NCI-H69 (cell line): ENCODE measurements at regions not wholly inside any gene's neighbourhood (a gene's known extent, or its start where the extent isn't known, plus 50 kb on each side); places are given as distances from the start of the nearest gene placed in this dataset.

Experiments
- DNase-seq: peaks from one replicate; lab custom pipeline; 2025; lab: John Stamatoyannopoulos, UW

DNA sequence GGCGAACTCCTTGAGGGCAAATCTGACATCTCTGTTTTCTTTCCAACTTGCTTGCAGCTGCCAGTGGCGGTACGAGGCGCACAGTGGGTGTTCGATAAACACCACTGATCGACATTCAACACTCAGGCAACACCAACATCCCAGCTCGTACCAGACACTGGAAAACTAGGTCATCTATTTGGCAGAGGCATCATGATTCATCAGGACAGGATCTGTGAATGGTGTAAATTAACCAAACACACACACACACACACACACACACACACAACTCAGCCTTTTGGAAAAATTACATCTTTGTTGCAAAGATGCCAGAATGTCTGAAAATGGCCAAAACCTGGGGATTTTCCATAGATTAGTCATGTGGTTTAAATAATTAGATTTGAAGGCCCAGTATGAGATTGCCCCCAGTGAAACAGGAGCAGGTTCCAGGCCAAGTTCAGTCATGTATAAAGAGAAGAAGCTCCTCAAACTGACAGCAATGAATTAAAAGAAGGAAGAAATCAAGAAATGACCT lies 150.5 kb upstream of the NCKAP5 start:
- DNase-seq: peak; percentile 2

DNA sequence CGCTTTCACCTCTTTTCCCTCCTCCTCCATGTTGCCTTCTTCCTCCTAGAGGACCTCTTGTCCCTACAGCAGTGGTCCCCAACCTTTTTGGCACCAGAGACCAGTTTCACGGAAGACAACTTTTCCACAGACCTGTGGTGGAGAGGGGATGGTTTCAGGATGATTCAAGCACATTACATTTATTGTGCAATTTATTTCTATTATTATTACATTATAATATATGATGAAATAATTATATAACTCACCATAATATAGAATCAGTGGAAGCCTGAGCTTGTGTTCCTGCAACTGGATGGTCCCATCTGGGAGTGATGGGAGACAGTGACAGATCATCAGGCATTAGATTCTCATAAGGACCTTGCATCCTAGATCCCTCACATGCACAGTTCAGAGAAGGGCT lies 152.2 kb upstream of the NCKAP5 start:
- no peak for DNase-seq

DNA sequence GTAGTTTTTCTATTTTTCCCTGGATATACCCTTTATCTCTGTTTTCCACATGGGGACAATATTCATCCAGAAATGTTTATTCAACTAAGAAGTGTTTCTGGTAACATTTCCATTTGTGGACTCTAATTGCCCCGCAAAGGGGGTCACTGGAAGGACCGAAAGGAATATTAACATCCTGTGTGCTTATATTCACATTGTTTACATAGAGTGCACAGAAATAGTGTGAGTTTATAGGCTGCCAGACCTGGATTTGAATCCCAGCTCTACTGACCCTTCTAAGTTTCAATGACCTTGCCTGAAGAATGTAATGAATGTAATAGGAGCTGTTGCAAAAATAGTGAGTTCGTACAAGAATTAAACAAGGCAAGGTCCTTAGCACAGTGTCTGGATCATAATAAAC lies 152.9 kb upstream of the NCKAP5 start:
- DNase-seq: no peak

DNA sequence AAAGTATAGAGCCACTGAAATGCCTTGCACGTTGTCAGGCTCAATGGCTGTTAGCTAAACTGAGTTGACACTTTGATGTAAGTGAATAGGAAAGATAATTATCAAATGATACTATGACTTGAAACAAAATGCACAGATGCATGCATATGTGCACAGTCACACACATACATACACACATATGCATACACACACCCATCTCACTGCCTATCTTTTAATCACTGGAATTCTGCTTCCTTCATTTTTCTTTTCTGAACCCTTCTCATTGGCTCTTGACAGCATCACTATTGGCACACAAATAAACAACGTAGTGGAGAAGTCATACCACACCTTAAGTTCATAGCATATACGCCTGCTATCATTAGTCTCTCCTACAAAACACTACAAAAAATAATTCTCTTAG lies 154.9 kb upstream of the NCKAP5 start:
- DNase-seq: no peak

DNA sequence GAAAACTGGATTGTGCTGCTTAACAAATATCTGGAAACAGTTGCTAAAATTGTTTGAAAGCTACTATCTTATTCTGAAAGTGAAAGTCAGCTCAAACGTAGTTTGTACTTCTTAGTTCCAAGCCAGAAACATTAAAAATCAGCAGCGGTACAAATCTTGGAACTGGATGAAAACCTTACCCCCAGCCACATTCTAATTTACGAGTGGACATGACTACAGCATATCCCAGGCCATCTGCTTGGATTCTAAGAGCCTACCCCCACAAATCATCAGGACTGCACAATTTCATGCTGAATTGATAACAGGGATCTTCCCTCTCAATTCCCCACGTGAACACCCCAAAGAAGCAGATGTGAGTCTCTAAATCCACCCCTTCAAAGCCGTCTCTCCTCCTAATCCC lies 158.7 kb upstream of the NCKAP5 start:
- DNase-seq: no peak

DNA sequence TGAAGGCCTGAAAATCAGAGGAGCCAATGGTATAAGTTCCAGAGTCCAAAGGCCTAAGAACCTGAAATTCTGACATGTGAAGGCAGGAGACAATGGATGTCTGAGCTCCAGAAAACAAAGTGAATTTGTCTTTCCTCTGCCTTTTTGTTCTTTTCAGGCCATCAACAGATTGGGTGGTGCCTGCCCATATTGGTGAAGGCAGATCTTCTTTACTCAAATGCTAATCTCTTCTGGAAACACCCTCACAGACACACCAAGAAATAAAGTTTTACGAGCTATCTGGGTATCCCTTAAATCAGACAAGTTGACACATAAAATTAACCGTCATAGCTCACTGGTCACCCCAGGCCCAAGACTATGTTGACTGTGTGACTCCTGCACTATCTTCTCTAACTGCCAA lies 163.8 kb upstream of the NCKAP5 start:
- no peak for DNase-seq

DNA sequence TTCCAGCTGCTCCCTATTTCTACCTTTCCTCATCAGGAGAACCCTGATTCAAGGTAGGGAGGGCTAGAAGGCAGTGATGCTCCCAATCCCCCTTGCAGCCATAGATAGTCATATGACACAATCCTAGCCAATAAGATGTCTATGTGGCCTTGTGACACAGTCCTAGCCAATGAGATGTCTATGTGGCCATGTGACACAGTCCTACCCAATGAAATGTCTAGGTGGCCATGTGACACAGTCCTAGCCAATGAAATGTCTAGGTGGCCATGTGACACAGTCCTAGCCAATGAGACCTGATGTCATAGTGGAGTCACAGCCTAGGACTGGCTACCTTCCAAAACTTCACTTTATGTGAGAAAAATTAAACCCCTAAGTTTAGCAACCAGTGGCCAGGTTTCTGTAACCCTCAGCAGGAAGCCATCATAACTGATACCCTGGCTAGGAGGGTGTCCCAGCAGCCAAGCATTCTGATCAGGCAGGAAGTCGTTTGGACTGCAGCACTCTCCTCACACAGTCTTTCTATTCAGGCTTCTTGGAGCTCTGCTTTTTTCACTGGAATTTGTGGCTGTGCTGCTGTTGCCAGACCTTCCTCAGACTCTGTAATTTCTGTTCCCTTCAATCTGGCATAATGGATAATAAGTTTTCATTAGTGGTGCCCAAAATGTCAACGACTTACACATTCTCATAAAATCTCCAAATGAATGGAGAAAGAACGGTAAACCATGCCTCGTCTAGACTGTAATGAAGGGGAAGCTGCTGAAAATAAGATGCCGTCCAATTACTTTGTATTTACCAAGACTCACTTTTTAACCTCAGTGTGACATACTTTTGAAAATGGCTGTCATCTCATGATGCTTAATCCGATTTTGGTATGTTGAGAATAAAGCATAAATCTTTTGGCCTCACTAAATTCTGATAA lies 165.0 kb upstream of the NCKAP5 start:
- DNase-seq: no peak

DNA sequence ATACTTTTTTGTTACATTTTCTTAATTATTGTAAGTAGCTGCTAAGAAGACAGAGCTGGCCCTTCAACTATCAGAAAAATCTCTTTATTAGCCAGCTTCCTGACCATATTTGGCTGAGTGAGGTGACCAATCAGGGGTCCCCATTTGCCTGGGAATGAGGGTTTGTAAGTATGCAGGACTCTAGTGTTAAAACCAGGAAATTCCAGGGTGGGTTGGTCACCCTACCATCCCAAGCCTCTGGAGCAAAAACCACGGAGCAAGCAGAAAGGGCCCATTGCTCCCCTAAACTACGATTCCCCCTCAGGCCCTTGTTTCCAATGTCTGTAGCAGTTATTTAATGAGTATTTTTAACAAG lies 165.6 kb upstream of the NCKAP5 start:
- no peak for DNase-seq

DNA sequence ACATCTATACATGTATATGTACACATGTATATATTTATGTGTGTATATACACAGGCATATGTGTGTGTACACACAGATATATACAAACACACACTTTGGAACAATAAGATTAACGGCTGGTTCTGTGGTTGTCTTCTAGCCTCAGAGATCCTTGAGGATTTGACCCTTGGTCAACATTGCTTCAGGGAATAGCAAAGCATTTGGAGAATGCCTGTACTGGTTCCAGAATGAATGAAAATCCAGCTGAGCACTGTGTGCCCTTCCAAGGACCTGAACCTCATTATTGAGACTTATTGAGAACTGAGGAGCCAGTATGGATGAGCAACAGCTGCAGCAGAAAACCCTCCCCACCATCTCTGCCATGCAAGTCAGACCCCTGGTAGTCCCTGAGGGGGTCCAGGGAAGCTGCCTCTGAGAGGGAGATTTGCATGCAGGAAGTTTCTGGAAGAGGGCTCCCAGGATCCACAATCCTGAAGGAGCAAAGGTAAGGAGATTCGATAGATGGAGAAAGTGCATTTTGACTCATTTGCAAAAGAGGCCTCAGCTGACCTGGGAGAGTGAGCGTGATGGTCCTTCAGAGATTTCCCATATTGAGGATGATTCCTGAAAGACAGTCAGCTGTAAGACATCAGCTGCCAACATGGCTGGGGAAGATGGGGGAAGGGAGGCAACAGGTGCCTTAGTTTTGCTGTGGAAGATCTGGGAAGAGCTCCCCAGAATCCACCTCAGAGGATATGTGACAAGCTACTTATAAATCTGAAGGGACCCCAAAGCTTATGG lies 166.6 kb upstream of the NCKAP5 start:
- no peak for DNase-seq

DNA sequence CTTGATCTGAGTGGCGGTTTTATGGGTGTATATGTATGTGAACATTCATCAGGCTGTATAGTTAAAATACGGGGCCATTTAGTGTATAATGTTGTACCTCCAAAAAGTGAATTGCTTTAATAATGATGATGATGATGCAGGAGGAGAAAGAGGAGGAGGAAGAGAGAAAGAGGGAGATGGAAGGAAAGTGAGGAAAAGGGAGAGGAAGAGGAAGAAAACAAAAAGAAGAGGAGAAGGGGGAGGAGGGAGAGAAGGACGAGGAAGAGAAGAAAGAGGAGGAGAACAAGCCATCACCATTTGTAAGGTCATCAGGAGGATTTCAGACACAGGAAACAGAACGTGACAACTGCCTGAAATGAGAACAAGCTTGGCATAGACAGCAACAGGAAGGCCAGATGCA lies 168.4 kb upstream of the NCKAP5 start:
- DNase-seq: no peak

DNA sequence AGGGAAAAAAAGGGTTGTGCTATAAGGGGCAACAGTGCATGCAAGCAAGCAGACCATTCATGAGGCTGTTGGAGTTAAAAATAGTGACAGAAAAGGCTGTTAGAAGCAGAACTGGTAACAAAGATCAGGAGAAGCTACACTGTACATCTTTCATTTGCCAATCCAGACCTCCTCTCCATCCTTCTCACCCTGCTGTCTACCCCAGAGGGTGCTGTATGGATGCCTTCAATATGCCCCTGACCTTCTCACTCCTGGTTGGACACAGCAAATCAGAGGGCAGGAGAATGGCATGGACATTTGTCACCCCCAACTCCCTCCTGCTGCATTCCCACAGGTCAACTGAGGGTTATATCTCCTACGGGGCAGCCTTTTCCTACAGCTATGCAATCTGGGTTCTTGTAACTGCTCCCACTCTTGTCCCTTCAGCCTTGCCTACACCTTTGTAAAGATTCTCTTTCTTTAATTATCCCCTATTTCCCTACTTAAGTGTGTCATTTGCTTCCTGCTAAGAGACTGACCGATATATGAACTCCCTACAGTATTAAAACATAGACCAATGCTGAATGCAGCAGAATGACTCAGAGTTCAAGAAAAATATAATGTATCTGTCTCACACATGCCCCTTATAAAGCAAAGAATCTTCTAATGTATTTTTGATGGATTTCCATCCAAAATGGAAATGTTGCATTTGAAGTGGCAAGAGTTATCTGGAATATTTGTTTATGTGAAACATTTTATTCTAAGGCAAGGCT lies 169.2 kb upstream of the NCKAP5 start:
- DNase-seq: no peak

DNA sequence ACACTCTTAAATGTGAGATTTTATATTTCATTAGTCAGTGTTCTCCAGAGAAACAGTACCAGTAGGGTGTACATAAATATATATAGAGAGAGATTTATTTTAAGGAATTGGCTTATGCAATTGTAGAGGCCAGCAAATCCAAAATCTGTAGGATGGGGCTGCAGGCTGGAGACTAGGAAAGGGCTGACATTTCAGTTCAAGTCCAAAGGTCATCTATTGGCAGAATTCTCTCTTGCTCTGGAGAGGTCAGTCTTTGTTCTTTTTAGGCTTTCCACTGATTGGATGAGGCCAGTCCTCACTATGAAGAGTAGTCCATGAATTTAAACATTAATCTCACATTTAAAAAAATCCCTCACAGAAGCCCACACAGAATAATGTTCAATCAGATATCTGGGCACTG lies 170.8 kb upstream of the NCKAP5 start:
- no peak for DNase-seq

DNA sequence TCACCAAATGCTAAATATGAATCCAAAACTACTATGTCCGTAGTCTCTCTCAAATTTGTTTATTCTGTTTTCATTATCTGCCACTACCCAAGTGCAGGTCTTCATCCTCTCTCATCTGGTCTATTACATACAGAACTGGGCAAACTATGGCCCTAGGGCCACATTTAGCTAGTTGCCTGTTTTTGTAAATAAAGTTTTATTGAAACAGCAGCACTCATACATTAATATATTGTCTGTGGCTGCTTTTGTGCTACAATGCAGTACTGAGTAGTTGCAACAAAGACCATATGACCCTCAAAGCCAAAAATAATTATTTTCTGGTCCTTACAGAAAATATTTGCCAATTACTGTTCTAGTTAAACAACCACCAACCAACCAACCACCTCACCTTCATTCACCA lies 172.2 kb upstream of the NCKAP5 start:
- no peak for DNase-seq

DNA sequence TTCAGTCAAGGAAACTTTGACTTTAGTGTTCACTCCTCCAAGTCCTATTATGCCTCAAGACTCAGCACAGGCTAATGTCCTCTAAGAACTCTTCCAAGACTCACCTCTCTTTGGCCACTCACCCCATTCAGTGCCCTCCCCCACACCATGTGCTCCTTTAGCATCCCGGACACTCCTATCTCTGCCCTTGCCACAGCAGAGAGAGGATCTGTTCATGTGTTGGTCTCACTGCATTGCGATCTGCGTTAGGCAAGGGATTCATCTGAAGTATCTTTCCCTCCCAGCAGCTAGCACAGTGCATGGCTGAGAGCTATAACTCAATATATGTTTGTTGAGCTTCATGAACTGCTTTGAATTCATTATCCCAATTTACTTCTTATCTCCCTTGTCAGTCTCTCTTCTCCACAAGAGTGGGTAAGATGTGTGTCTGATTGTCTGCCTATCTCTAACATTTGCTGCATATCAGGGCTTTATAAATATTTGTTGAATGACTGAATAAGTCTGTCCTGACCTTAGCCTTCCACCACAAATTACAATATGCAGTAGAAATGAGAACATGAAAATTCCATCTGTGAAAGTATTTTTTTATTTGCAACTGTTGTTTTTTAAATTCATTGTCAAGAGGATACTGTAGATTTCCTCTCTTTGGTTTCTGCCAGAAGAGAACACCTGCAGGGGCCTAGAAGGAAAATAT lies 179.9 kb upstream of the NCKAP5 start:
- no peak for DNase-seq

DNA sequence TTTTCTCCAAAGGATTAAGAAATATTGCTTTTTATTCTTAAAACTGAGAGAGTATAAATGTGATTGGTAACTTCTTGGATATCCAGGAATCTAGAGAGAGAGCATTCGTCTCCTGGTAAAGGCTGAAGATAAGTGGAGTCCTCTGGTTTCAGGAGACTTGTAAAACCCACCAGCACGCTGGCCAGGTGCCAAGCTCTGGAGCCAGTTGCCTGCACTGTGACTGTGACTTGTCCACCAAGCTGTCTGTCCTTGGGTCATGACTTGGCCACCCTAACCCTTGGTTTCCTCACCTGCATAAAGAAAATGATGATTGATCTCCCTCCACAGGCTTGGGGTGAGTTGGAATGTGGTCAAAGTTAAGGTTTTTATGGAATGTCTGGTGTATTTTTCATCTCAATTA lies 185.4 kb upstream of the NCKAP5 start:
- DNase-seq: no peak

DNA sequence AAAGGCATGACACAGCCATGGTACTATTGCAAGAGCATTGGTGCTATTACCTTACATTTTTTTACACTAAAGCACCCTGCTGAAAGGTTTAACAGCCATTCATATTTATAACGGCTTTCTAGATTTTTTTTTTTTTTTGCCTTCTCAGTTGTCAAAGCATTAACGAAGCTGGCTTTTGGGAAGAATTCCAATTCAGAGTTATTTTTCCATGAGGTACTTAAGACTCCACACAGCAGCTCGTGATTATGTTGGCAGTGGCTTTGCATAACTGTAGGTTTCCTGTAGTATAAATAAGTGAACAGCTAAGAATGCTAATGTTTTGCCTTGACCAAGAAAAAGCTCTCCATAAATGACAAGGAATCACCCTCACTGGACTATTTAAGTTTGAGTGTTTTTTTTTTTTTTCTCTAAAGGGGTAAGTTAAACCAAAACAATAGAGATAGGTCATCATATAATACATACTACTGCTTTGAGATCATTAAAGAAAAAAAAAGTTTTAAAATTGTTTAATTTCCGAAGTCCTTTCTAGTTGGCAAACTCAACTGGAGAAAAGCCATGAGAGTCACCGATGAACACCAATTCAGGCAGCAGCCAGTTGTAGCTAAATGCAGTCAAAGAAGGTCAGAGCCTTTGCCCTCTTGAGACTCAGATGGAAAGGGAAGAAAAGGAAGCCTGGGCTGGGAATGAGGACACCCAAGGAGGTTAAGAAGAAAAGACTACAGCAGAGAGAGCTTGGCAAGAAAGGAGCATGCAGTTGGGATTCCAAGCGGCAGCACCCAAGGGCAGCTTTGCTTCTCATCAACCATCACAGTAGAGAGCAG lies 187.4 kb upstream of the NCKAP5 start:
- DNase-seq: no peak

DNA sequence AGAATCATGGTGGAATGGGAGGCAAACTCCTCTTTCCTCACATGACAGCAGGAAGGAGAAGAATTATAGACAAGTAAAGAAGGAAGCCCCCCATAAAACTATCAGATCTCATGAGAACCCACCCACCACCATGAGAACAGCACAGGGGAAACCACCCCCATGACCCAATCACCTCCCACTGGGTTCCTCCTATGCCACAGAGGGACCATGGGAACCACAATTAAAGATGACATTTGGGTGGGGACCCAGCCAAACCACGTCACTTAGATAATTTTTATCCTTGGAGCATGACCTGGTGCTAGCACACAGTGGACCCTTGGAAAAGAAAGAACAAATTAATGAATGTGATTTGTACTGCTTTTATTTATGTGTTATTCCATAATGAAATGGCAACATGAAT lies 188.6 kb upstream of the NCKAP5 start:
- DNase-seq: no peak

DNA sequence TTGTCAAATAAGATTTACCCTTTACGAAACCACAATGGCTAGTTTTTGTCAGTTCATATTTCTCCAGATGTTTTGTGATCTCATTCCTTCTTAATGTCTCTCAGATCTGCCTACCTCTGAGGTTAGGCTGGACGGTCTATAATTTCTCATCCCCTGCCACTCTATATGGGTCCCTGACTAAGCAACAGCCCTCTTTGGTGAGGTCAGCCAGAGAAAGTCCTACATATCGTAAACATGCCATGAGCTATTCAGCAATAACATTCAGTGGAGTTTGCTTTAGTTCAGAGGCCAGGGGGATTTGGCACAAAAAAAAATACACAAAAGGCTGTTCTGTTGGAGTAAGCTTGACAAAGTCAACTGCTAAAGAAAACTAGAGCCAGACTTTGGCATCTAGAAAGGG lies 192.1 kb upstream of the NCKAP5 start:
- no peak for DNase-seq

DNA sequence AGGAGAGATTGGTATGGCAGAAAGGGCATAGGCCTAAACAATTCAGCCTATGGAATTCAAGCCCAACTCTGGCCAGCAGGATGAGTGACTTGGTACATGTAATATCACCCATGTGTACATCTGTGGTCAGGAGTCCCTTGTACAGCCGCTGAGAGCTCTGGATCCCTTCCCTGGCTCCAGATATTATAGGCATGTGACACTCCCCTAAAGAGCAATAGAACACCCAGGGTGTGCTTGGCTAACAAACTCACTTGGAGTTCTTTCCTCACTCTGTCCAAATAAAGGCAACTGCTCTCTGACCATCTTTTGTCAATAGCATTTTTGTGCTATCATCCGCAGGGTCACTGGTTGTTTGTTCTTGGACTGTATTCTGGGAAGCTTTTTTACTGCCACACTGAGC lies 197.4 kb upstream of the NCKAP5 start:
- DNase-seq: no peak

DNA sequence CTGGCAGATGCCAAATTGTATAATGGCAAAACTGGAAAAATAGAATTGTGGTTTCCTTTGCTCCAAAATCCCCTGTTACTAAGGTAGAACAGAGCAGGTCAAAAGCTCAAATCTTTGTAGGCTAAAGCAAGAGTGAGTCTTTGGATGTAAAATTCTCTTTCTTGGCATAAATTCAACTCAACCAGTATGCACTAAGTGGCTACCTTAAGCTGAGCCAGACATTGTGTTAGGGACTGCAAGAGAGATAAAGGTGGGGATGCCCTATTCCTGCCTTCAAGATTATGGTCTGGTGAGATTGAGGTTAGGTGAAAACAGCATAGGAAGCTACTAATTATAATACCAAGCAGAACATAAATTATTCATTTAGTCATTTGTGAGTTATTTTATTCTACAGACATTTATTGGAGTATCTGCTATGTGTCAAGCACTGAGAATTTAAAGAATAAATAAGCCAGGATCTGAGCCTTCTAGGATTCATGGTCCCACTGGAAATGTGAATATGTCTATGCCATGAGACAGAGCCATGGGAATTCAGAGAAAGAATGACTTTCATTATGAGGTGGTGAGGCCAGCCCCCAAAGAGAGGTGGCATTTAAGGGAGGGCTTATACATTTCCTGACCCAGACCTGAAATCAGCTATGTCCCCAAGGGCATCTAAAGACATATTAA lies 198.0 kb upstream of the NCKAP5 start:
- no peak for DNase-seq

DNA sequence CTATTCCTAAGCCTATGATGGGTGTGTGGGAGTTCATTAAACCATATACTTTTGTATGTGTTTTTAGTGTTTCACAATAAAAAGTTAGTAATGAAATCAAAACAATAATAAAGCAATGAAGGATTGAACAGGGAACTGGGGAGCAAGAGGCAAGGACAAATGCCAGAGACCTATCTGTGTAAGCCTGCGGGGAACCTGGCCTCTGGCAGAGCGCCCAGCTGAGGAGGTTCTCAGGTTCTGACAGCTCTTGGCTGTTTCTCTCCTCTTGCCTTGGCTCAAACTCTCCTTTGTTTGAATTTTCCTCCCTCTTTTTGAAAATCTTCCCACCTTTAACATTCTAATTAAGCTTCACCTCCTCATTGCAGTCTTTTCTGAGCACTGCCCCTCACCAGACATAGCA lies 200.0 kb upstream of the NCKAP5 start:
- DNase-seq: no peak
